DMS79 (cell line): ENCODE measurements at regions not wholly inside any gene's neighbourhood (a gene's known extent, or its start where the extent isn't known, plus 50 kb on each side); places are given as distances from the start of the nearest gene placed in this dataset.
"Not testable (repeated sequence)": the region's sequence is repeated elsewhere in the genome, so short reads cannot be mapped to it uniquely, and the experiment has no call there.

Experiments used
- DNase-seq: peaks from one replicate; lab custom pipeline; 2025; lab: John Stamatoyannopoulos, UW

- DNase-seq, result no peak
These were observed 121.2 kb upstream of the HES1 start for GRCh38 chr3:194014756-194015155.

GRCh38 chr3:194019398-194020165 is 116.4 kb upstream of the HES1 start:
- peak; percentile 83 for DNase-seq

- no peak for DNase-seq
These were observed 113.9 kb upstream of the HES1 start for GRCh38 chr3:194022052-194022451.

- no peak for DNase-seq
These were observed 113.1 kb upstream of the HES1 start for GRCh38 chr3:194022816-194023215.

GRCh38 chr3:194023501-194024280 is 112.3 kb upstream of the HES1 start:
- peak; percentile 64 for DNase-seq

- no peak for DNase-seq
These were observed 110.8 kb upstream of the HES1 start for GRCh38 chr3:194025119-194025518.

GRCh38 chr3:194025951-194026350 is 110.0 kb upstream of the HES1 start:
- no peak for DNase-seq

- DNase-seq, result no peak
These were observed 107.4 kb upstream of the HES1 start for GRCh38 chr3:194028434-194029004.

GRCh38 chr3:194029846-194030245 is 106.1 kb upstream of the HES1 start:
- DNase-seq, result no peak

- DNase-seq, result peak; percentile 99
These were observed 105.6 kb upstream of the HES1 start for GRCh38 chr3:194030372-194030771.

GRCh38 chr3:194031349-194031748 is 104.6 kb upstream of the HES1 start:
- DNase-seq, result no peak

- DNase-seq, result no peak
These were observed 103.9 kb upstream of the HES1 start for GRCh38 chr3:194031867-194032635.

GRCh38 chr3:194032828-194033435 is 103.0 kb upstream of the HES1 start:
- DNase-seq, result no peak

GRCh38 chr3:194034346-194035336 is 101.3 kb upstream of the HES1 start:
- no peak for DNase-seq

GRCh38 chr3:194035406-194036138 is 100.4 kb upstream of the HES1 start:
- no peak for DNase-seq

- no peak for DNase-seq
These were observed 99.1 kb upstream of the HES1 start for GRCh38 chr3:194036842-194037241.

- not testable (repeated sequence) for DNase-seq
These were observed 97.6 kb upstream of the HES1 start for GRCh38 chr3:194038346-194038745.

GRCh38 chr3:194038960-194039359 is 97.0 kb upstream of the HES1 start:
- DNase-seq, result no peak

GRCh38 chr3:194040516-194041273 is 95.3 kb upstream of the HES1 start:
- no peak for DNase-seq
